Adipocyte (in vitro differentiated cells): ENCODE measurements at regions not wholly inside any gene's neighbourhood (a gene's known extent, or its start where the extent isn't known, plus 50 kb on each side); places are given as distances from the start of the nearest gene placed in this dataset.

ENCODE experiments used
- DNase-seq: peaks from one replicate; pipeline ENCODE4 v3.0.0-alpha.2; 2015; ENCODE audit warnings: low read depth
- H3K27me3 ChIP-seq: replicated peaks from 2 replicates; pipeline ENCODE4 v1.7.0; 2013; ENCODE audit warnings: mild to moderate bottlenecking, low read length, moderate library complexity; ENCODE audit not compliant: control insufficient read depth, insufficient read depth
- H3K36me3 ChIP-seq: 2 replicates; pipeline ENCODE4 v1.7.0; 2013; ENCODE audit warnings: low read length, mild to moderate bottlenecking, moderate library complexity; ENCODE audit not compliant: control insufficient read depth, insufficient read depth, severe bottlenecking
- H3K4me1 ChIP-seq: 2 replicates; pipeline ENCODE4 v1.7.0; 2013; ENCODE audit warnings: mild to moderate bottlenecking, low read length, moderate library complexity; ENCODE audit not compliant: control insufficient read depth, insufficient read depth
- H3K4me3 ChIP-seq: 2 replicates; pipeline ENCODE4 v1.7.0; 2013; ENCODE audit warnings: mild to moderate bottlenecking, low read length, moderate library complexity
- H3K9ac ChIP-seq: 2 replicates; pipeline ENCODE4 v1.7.0; 2013; ENCODE audit warnings: mild to moderate bottlenecking, low read length, moderate library complexity
- H3K9me3 ChIP-seq: 2 replicates; pipeline ENCODE4 v1.7.0; 2013; ENCODE audit warnings: mild to moderate bottlenecking, low read length, moderate library complexity; ENCODE audit not compliant: control insufficient read depth

DNA sequence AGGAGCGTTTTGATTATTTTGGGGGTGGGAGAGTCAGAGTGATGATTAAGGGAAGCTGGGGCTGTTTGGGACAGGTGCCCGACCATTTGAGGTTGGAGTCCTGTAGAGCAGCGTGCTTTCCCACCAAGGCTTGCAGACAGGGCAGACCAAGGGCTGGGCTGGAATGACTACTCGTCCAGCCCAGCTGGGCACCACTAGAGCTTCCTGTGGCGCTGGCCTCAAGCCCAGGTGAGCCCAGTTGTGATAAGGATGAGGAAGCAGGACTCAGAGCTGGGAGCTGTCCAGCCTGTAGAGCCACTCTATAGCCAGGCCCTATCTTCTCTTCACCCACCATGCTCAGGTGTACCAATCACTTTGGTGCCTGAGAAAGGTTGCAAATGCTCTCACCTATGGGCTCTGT is 75.8 kb upstream of the ACAN start:
- no peaks in the 10 kb centered on the region for H3K36me3 ChIP-seq
- no peaks in the 10 kb centered on the region for H3K9me3 ChIP-seq
- peaks cover 24% of the 10 kb centered on the region for H3K27me3 ChIP-seq
- H3K4me3 ChIP-seq, result no peak overlapping the region
- no peaks in the 10 kb centered on the region for H3K4me1 ChIP-seq
- DNase-seq, result no peak
- no peak overlapping the region for H3K9ac ChIP-seq

DNA sequence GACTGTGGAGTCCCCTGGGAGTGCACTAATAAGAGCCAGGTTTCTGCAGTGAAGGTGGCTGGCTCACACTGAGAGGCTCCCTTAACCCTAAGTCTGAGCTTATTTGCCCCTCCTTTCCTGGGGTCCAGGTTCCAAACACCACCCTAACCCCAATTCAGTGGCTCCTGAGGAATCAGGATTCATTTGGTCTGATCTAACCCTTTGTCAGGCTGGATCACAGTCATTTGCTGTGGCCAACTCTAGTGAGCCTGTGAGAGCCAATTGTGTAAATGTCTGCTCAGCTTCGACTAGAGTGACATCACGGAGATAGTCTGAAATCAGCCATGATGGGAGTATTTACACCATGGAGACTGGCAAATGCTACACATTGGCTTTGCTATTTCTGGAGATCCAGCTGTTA is 73.7 kb upstream of the ACAN start:
- DNase-seq, result no peak
- no peaks in the 10 kb centered on the region for H3K36me3 ChIP-seq
- no peaks in the 10 kb centered on the region for H3K4me1 ChIP-seq
- peaks cover 24% of the 10 kb centered on the region for H3K27me3 ChIP-seq
- no peak overlapping the region for H3K9ac ChIP-seq
- H3K9me3 ChIP-seq, result peaks cover 9% of the 10 kb centered on the region
- H3K4me3 ChIP-seq, result no peak overlapping the region

DNA sequence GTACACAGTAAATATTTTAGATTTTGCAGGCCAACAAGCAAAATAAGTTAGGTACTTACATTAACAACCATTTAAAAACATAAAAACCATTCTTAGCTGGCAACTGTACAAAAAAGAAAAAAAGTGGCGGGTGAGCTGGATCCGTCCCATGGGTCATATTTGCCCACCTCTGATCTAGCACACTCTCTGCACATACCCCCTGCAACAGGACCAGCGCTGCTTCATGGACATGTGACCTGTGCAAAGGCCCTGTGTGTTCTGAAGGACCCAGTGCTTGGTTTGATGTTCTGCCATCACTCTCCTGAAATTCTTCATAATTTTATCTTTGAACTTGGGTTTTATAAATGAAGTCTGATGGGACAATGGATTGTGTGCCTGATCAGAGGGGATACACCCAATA is 72.5 kb upstream of the ACAN start:
- H3K9me3 ChIP-seq, result peaks cover 9% of the 10 kb centered on the region
- H3K4me1 ChIP-seq, result peaks cover 8% of the 10 kb centered on the region
- H3K27me3 ChIP-seq, result peaks cover 14% of the 10 kb centered on the region
- no peaks in the 10 kb centered on the region for H3K36me3 ChIP-seq
- no peak overlapping the region for H3K9ac ChIP-seq
- no peak for DNase-seq
- no peak overlapping the region for H3K4me3 ChIP-seq

DNA sequence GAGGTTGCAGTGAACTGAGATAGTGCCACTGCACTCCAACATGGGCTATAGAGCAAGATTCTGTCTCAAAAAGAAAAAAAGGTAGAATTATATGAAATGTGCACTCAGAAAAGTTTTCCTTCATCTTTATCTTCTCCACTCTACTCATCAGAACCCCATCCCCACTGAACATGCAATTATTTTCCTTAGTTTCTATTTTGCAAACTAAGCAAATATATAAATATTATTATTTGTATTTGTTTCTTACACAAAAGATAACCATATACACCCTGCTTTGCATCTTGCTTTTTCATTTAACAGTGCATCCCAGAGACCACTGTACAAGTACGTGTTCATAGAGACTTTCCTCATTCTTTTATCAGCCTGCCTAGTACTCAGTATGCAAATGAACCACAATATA is 68.0 kb upstream of the ACAN start:
- Histone ChIP-seq H3K4me3 (no peak overlapping the region), H3K27me3 (no peaks in the 10 kb centered on the region), H3K9ac (no peak overlapping the region), H3K9me3 (peaks cover 12% of the 10 kb centered on the region), H3K36me3 (no peaks in the 10 kb centered on the region), H3K4me1 (peaks cover 29% of the 10 kb centered on the region)
- no peak for DNase-seq

DNA sequence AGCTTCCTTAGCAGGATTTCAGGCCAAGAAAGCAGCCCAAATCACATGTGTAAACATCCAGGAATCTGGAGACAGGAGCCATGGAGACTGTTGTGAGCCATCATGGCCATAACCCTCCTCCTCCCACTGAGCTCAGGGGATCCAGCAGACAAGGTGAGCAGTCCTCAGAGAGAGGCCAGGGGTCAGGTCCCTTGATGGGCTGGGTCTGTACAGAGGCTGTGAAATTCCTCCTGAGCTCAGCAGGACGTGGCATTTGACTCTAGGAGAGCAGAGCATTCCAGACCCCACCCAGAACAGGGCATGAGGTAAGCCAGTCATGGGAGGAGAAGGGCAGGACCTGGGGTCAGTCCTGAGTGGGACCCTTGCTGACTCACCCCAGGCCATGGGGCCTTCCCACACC is 67.0 kb upstream of the ACAN start:
- no peaks in the 10 kb centered on the region for H3K36me3 ChIP-seq
- peaks cover 12% of the 10 kb centered on the region for H3K9me3 ChIP-seq
- H3K4me1 ChIP-seq, result peaks cover 29% of the 10 kb centered on the region
- peaks cover 4% of the 10 kb centered on the region for H3K27me3 ChIP-seq
- H3K9ac ChIP-seq, result no peak overlapping the region
- H3K4me3 ChIP-seq, result no peak overlapping the region
- DNase-seq, result no peak

DNA sequence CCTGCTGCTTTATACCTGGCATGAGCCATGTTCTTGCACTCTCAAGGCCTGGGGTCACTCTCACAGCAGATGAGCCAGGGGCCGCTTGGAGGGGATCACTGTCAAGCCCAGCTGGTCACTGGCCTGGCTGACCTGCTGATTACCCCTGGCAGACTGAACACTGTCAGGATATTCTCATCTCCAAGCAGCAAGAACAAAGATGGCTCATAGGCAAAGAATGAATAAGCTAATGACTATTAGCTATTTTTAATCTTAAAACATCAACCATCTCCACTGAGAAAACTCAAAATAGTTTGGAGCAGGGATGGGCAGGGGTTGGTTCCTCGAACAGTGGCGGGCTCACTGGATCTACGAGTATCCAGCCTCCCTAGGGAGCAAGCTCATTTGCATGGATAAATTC is 64.4 kb upstream of the ACAN start:
- H3K36me3 ChIP-seq, result no peaks in the 10 kb centered on the region
- H3K9me3 ChIP-seq, result peaks cover 3% of the 10 kb centered on the region
- H3K4me3 ChIP-seq, result no peak overlapping the region

DNA sequence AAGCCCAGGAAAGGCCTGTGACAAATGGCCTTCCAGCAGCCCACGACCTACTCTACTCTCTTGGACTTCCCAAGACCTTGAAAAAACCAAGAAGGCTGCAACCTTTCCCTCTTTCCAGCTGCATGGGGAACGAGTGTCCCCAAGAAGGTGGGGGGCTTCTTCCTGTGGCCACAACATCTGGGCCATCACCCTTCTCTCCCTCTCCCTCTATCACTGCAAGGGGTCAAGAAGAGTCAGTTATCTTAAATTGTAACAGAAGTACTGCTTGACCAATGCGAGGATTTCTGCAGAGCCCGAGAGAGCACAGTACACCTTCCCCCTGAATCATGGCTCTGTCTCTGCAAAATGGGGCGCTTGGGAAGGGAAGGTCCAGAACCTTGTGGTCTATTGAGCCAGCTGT is 63.7 kb upstream of the ACAN start:
- no peaks in the 10 kb centered on the region for H3K36me3 ChIP-seq
- no peak overlapping the region for H3K4me3 ChIP-seq
- no peak overlapping the region for H3K9ac ChIP-seq
- no peak for DNase-seq
- peaks cover 3% of the 10 kb centered on the region for H3K9me3 ChIP-seq
- H3K4me1 ChIP-seq, result peaks cover 33% of the 10 kb centered on the region
- H3K27me3 ChIP-seq, result peaks cover 7% of the 10 kb centered on the region

More for the DNA sequence above, 64.4 kb upstream of the ACAN start:
- Histone ChIP-seq H3K4me1 (peaks cover 29% of the 10 kb centered on the region), H3K9ac (no peak overlapping the region), H3K27me3 (peaks cover 7% of the 10 kb centered on the region)
- DNase-seq, result no peak

DNA sequence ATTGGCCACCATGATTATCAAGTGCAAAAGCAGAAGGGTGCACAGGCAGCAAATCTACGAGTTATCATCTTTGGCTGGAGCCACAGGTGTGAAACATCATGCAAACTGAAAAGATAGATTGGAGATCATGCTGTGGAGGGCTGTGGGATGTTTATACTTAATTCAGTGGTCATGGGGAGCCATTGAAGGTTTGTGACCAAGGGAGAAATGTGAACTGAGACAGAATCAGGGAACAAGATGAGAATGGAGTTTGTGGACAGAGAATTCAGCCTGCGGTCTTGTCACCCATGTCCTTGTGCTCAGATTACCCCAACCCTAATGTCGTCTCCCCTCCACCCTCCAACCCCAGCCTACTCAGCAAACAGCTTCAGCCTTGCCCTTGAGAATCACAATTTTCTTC is 62.9 kb upstream of the ACAN start:
- no peak overlapping the region for H3K4me3 ChIP-seq
- H3K9ac ChIP-seq, result no peak overlapping the region
- H3K4me1 ChIP-seq, result peaks cover 37% of the 10 kb centered on the region
- H3K36me3 ChIP-seq, result no peaks in the 10 kb centered on the region
- H3K9me3 ChIP-seq, result peaks cover 3% of the 10 kb centered on the region
- no peak for DNase-seq
- H3K27me3 ChIP-seq, result peaks cover 7% of the 10 kb centered on the region

DNA sequence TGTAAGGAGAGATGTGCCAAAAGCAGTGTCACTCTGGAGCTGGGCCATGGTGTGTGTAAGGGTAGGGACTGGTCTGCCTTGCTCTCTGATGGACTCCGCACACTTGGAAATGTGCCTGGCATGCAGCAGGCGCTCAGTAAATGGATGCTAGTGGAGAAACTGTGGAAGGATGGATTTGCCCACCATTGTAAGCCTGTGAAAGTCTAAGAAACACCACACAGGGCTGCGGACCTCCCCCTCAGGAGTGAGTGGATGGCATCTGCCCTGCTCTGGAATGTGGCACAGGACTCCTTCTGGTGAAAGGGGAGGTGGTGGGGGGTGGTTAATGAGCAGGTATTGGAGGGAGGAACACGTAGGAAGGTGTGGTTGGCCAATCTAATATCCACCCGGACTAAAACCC is 62.2 kb upstream of the ACAN start:
- no peak overlapping the region for H3K4me3 ChIP-seq
- H3K9me3 ChIP-seq, result peaks cover 3% of the 10 kb centered on the region
- H3K9ac ChIP-seq, result no peak overlapping the region
- H3K27me3 ChIP-seq, result peaks cover 7% of the 10 kb centered on the region
- no peak for DNase-seq
- no peaks in the 10 kb centered on the region for H3K36me3 ChIP-seq
- peaks cover 36% of the 10 kb centered on the region for H3K4me1 ChIP-seq

DNA sequence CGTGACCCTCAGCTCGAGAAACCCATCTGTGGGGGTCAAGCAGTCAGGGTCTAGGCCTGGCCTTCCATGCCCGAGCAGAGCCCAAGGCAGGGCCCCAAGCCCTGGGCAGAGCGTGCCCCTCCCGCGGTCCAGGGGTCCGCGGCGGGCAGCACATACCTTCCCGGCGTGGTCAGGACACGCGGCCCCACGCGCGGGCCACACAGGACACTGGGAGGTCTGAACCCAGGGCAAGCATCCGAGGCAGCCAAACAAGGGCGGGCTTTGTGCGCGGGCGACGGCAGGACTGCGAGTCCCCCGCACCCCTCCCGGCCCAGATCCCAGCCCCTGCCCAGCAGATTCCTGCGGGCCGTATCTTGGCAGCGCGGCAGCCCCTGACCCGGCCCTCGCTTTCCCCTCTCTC is 61.6 kb upstream of the ACAN start:
- Histone ChIP-seq H3K4me3 (no peak overlapping the region), H3K4me1 (peaks cover 36% of the 10 kb centered on the region)

DNA sequence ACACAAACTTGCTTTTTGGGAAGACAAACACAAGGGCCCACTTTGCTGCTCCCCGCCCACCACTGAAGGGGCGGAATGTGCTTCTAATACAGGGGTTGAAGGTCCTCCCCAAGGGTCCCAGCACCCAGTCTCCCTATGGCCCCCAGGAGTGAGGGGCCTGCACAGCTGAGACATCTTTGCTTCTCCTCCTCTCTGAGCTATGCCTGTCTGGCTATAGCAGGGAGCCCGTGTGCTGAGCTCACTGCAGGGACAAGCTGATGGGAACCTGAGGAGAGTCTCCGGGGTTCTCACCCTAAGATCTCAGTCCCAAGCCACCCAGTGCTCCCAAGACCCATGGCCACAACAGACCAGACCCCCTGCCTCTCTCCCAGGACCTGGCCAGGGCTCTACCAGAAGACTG is 61.1 kb upstream of the ACAN start:
- H3K27me3 ChIP-seq, result peaks cover 7% of the 10 kb centered on the region
- no peak for DNase-seq
- no peak overlapping the region for H3K9ac ChIP-seq
- peaks cover 41% of the 10 kb centered on the region for H3K4me1 ChIP-seq
- H3K9me3 ChIP-seq, result peaks cover 3% of the 10 kb centered on the region
- H3K36me3 ChIP-seq, result no peaks in the 10 kb centered on the region
- no peak overlapping the region for H3K4me3 ChIP-seq

More for the DNA sequence above, 61.6 kb upstream of the ACAN start:
- Histone ChIP-seq H3K9ac (no peak overlapping the region), H3K27me3 (peaks cover 7% of the 10 kb centered on the region), H3K36me3 (no peaks in the 10 kb centered on the region), H3K9me3 (peaks cover 3% of the 10 kb centered on the region)
- DNase-seq, result no peak

DNA sequence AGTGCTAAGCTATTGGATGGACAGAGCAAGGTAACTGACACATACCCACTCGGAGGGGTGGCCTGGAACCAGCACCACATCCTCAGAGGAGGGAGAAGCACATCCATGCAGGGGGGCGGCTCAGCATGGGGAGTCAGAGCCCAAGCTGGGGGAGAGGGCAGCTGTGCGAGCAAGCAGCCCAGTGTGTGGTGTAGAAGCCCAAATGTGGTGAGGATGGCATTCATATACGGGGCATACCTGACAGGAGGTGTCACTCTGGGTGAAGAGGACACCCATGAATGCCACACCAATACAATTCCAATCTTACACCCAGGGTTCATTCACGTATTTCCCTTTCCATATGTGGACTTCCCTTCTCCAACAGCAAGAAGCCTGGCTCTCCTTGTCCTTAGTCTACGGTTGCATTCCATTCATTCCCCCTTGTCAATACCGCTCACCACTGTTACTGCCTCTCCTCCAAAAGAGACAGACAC is 58.7 kb upstream of the ACAN start:
- H3K27me3 ChIP-seq, result peaks cover 7% of the 10 kb centered on the region
- peak overlapping the region; percentile 25 for H3K4me3 ChIP-seq
- H3K9ac ChIP-seq, result peak overlapping the region; percentile 30
- peaks cover 53% of the 10 kb centered on the region for H3K4me1 ChIP-seq
- no peaks in the 10 kb centered on the region for H3K36me3 ChIP-seq
- DNase-seq, result peak; percentile 13
- H3K9me3 ChIP-seq, result peaks cover 4% of the 10 kb centered on the region
